Brain pericyte (primary cell): ENCODE measurements at regions not wholly inside any gene's neighbourhood (a gene's known extent, or its start where the extent isn't known, plus 50 kb on each side); places are given as distances from the start of the nearest gene placed in this dataset.

Experiments
- DNase-seq: peaks from one replicate; pipeline ENCODE4 v3.0.0-alpha.2; 2012; ENCODE audit warnings: low read depth, low spot score

- DNase-seq, result no peak
These were observed 489.8 kb upstream of the GOLIM4 start for GRCh38 chr3:168585544-168585943.

- DNase-seq, result no peak
These were observed 488.3 kb upstream of the GOLIM4 start for GRCh38 chr3:168583977-168584376.

- DNase-seq, result no peak
These were observed 486.8 kb upstream of the GOLIM4 start for GRCh38 chr3:168582503-168582902.

- peak; percentile 3 for DNase-seq
These were observed 486.1 kb upstream of the GOLIM4 start for GRCh38 chr3:168581771-168582225.

GRCh38 chr3:168579010-168579409, 483.3 kb upstream of the GOLIM4 start:
- DNase-seq, result no peak

- DNase-seq, result no peak
These were observed 480.0 kb upstream of the GOLIM4 start for GRCh38 chr3:168575750-168576149.

- DNase-seq, result no peak
These were observed 478.9 kb upstream of the GOLIM4 start for GRCh38 chr3:168574455-168575158.

- no peak for DNase-seq
These were observed 474.9 kb upstream of the GOLIM4 start for GRCh38 chr3:168570404-168571155.

- no peak for DNase-seq
These were observed 463.1 kb upstream of the GOLIM4 start for GRCh38 chr3:168558728-168559411.

GRCh38 chr3:168552251-168552650, 456.5 kb upstream of the GOLIM4 start:
- no peak for DNase-seq

GRCh38 chr3:168548719-168549118, 453.0 kb upstream of the GOLIM4 start:
- no peak for DNase-seq

GRCh38 chr3:168546707-168547106, 451.0 kb upstream of the GOLIM4 start:
- no peak for DNase-seq

GRCh38 chr3:168545591-168545990, 449.9 kb upstream of the GOLIM4 start:
- DNase-seq, result no peak

GRCh38 chr3:168544097-168544957, 448.6 kb upstream of the GOLIM4 start:
- DNase-seq, result no peak

- no peak for DNase-seq
These were observed 445.0 kb upstream of the GOLIM4 start for GRCh38 chr3:168540726-168541125.

GRCh38 chr3:168539909-168540308, 444.2 kb upstream of the GOLIM4 start:
- no peak for DNase-seq

GRCh38 chr3:168534761-168535160, 439.0 kb upstream of the GOLIM4 start:
- DNase-seq, result no peak

GRCh38 chr3:168533600-168533999, 437.9 kb upstream of the GOLIM4 start:
- DNase-seq, result no peak

GRCh38 chr3:168532135-168532534, 436.4 kb upstream of the GOLIM4 start:
- no peak for DNase-seq

- no peak for DNase-seq
These were observed 435.4 kb upstream of the GOLIM4 start for GRCh38 chr3:168531116-168531515.

- DNase-seq, result no peak
These were observed 428.4 kb upstream of the GOLIM4 start for GRCh38 chr3:168524129-168524528.
